ENCODE measurements at regions not wholly inside any gene's neighbourhood (a gene's known extent, or its start where the extent isn't known, plus 50 kb on each side); places are given as distances from the start of the nearest gene placed in this dataset.

DNA sequence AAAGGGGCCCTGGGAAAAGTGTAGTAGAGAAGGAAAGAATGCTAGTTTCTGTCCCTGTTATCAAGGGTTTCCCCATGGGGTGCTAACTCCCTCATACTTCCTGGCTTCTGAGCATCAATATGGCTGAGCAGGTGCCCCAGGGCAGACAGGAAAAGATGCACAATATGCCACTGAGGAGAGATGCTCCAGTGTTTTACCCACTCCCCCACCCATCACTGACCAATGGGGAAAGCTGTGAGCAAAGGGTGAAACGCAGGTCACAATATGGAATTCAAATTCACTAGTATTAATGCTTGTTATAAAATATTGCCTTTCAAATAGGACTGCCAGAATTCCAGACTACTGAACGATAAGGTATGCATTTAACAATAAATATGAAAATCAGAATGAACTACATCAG is 187.5 kb upstream of the CTNNB1 start:
- TF ChIP-seq, protein P1, sequence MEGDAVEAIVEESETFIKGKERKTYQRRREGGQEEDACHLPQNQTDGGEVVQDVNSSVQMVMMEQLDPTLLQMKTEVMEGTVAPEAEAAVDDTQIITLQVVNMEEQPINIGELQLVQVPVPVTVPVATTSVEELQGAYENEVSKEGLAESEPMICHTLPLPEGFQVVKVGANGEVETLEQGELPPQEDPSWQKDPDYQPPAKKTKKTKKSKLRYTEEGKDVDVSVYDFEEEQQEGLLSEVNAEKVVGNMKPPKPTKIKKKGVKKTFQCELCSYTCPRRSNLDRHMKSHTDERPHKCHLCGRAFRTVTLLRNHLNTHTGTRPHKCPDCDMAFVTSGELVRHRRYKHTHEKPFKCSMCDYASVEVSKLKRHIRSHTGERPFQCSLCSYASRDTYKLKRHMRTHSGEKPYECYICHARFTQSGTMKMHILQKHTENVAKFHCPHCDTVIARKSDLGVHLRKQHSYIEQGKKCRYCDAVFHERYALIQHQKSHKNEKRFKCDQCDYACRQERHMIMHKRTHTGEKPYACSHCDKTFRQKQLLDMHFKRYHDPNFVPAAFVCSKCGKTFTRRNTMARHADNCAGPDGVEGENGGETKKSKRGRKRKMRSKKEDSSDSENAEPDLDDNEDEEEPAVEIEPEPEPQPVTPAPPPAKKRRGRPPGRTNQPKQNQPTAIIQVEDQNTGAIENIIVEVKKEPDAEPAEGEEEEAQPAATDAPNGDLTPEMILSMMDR (IDR thresholded peaks at IDR 0.05; ENCODE audit: insufficient read depth, low read depth, low read length): no peak
- TF ChIP-seq EZH2 (IDR thresholded peaks at IDR 0.05; ENCODE audit: insufficient read depth, low read length): no peak
